ENCODE measurements at regions not wholly inside any gene's neighbourhood (a gene's known extent, or its start where the extent isn't known, plus 50 kb on each side); places are given as distances from the start of the nearest gene placed in this dataset.

- no peaks in the 10 kb centered on the region for H3K27me3 ChIP-seq (ENCODE audit: low read depth)
- TF ChIP-seq, protein P1, sequence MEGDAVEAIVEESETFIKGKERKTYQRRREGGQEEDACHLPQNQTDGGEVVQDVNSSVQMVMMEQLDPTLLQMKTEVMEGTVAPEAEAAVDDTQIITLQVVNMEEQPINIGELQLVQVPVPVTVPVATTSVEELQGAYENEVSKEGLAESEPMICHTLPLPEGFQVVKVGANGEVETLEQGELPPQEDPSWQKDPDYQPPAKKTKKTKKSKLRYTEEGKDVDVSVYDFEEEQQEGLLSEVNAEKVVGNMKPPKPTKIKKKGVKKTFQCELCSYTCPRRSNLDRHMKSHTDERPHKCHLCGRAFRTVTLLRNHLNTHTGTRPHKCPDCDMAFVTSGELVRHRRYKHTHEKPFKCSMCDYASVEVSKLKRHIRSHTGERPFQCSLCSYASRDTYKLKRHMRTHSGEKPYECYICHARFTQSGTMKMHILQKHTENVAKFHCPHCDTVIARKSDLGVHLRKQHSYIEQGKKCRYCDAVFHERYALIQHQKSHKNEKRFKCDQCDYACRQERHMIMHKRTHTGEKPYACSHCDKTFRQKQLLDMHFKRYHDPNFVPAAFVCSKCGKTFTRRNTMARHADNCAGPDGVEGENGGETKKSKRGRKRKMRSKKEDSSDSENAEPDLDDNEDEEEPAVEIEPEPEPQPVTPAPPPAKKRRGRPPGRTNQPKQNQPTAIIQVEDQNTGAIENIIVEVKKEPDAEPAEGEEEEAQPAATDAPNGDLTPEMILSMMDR (IDR thresholded peaks at IDR 0.05), result no peak
Observed at GRCh38 chr14:83779266-83779665, 1750.7 kb upstream of the FLRT2 start.

GRCh38 chr14:83780321-83780720, 1749.6 kb upstream of the FLRT2 start:
- intact Hi-C loops (cut with DNase I), result no loop called here
- Histone ChIP-seq H3K36me3 (no peaks in the 10 kb centered on the region), H3K4me3 (no peak overlapping the region), H3K27me3 (ENCODE audit: low read depth) (no peaks in the 10 kb centered on the region), H3K9me3 (no peaks in the 10 kb centered on the region), H3K4me1 (no peaks in the 10 kb centered on the region), H3K27ac (no peak overlapping the region)
- no peak for ATAC-seq
- DNase-seq, result no peak
- TF ChIP-seq, protein P1 (IDR thresholded peaks at IDR 0.05), result no peak

More at GRCh38 chr14:83779266-83779665, 1750.7 kb upstream of the FLRT2 start:
- no peaks in the 10 kb centered on the region for H3K36me3 ChIP-seq
- H3K4me1 ChIP-seq, result no peaks in the 10 kb centered on the region
- DNase-seq, result no peak
- H3K27ac ChIP-seq, result no peak overlapping the region
- ATAC-seq, result no peak
- H3K9me3 ChIP-seq, result no peaks in the 10 kb centered on the region
- intact Hi-C loops (cut with DNase I), result no loop called here
- no peak overlapping the region for H3K4me3 ChIP-seq

- ATAC-seq, result no peak
- Histone ChIP-seq H3K36me3 (no peaks in the 10 kb centered on the region), H3K4me3 (no peak overlapping the region), H3K9me3 (no peaks in the 10 kb centered on the region), H3K27ac (no peak overlapping the region), H3K27me3 (ENCODE audit: low read depth) (no peaks in the 10 kb centered on the region), H3K4me1 (no peaks in the 10 kb centered on the region)
- DNase-seq, result no peak
- TF ChIP-seq, protein P1 (IDR thresholded peaks at IDR 0.05), result no peak
- intact Hi-C loops (cut with DNase I), result no loop called here
Observed at GRCh38 chr14:83798421-83798820, 1731.5 kb upstream of the FLRT2 start.

DNA sequence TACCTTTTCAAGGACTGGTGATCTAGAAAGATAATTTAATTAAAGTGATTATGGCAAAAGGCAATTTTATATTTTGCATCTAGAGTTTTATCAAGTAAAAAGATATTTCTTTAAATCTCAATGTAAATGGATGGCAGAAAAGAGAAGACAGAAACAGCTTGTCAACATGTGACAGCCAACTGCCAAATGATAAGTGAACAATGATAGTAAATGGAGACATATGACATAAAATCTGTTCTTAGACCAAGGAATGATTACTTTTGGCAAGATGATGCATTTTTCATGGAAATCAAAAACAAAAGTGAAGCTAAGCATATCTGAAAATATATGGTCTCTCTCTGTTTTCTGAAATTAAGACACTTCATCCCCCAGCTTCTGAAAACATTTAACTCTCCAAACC, 1730.7 kb upstream of the FLRT2 start:
- intact Hi-C loops (cut with DNase I), result no loop called here
- no peaks in the 10 kb centered on the region for H3K4me1 ChIP-seq

GRCh38 chr14:83814896-83815295, 1715.0 kb upstream of the FLRT2 start:
- no peaks in the 10 kb centered on the region for H3K27me3 ChIP-seq (ENCODE audit: low read depth)
- H3K9me3 ChIP-seq, result no peaks in the 10 kb centered on the region
- TF ChIP-seq, protein P1 (IDR thresholded peaks at IDR 0.05), result no peak
- H3K27ac ChIP-seq, result no peak overlapping the region
- H3K4me1 ChIP-seq, result no peaks in the 10 kb centered on the region
- no peak for DNase-seq
- intact Hi-C loops (cut with DNase I), result no loop called here
- ATAC-seq, result no peak
- H3K4me3 ChIP-seq, result no peak overlapping the region
- no peaks in the 10 kb centered on the region for H3K36me3 ChIP-seq

More for the DNA sequence above, 1730.7 kb upstream of the FLRT2 start:
- no peak overlapping the region for H3K27ac ChIP-seq
- no peaks in the 10 kb centered on the region for H3K36me3 ChIP-seq
- TF ChIP-seq, protein P1 (IDR thresholded peaks at IDR 0.05), result no peak
- ATAC-seq, result no peak
- H3K9me3 ChIP-seq, result no peaks in the 10 kb centered on the region
- DNase-seq, result no peak
- H3K4me3 ChIP-seq, result no peak overlapping the region
- H3K27me3 ChIP-seq (ENCODE audit: low read depth), result no peaks in the 10 kb centered on the region

DNA sequence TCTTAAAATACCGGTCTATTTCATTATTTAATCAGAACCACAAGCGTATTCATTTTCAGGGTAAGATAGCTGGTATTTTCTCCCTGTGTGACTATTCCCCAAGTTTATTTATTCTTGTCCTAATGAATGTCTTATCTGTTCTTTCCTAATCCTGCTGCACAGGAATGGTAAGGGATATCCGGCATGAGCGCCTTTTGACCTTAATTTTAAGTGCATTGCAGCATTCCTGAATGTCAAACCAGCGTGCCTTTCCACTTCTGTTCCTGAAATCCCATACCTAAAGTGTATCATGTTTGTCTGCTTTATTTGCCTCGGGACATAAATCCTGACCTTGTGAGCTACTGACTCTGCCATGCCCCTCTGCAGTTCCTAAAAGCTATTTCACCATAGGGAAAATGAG, 1713.2 kb upstream of the FLRT2 start:
- no peak for DNase-seq
- intact Hi-C loops (cut with DNase I), result no loop called here
- Histone ChIP-seq H3K4me3 (no peak overlapping the region), H3K36me3 (no peaks in the 10 kb centered on the region), H3K4me1 (no peaks in the 10 kb centered on the region), H3K27ac (no peak overlapping the region), H3K9me3 (no peaks in the 10 kb centered on the region), H3K27me3 (ENCODE audit: low read depth) (no peaks in the 10 kb centered on the region)
- ATAC-seq, result no peak
- TF ChIP-seq, protein P1 (IDR thresholded peaks at IDR 0.05), result no peak
